Cardiac fibroblast (primary cell): ENCODE measurements at regions not wholly inside any gene's neighbourhood (a gene's known extent, or its start where the extent isn't known, plus 50 kb on each side); places are given as distances from the start of the nearest gene placed in this dataset.

Experiments
- DNase-seq, 2 donors: peaks; one replicate each; pipeline versions ENCODE4 v3.0.0 to v3.0.0-alpha.2; 2010; ENCODE audit warnings: low read depth in 2 of 2
- H3K4me3 ChIP-seq, 2 donors: replicated peaks in 1 of 2; 1 replicate in 1 of 2; 2 replicates in 1 of 2; pipeline ENCODE4 v1.5.1; 2011; ENCODE audit warnings: low read depth in 2 of 2, low read length in 2 of 2, mild to moderate bottlenecking in 2 of 2, moderate library complexity in 1 of 2
- TF ChIP-seq, protein P1 (sequence below): IDR thresholded peaks from one replicate; pipeline ENCODE4 v1.5.1; 2011; ENCODE audit warnings: low read depth, mild to moderate bottlenecking, low read length, inconsistent platforms

- TF ChIP-seq, protein P1, sequence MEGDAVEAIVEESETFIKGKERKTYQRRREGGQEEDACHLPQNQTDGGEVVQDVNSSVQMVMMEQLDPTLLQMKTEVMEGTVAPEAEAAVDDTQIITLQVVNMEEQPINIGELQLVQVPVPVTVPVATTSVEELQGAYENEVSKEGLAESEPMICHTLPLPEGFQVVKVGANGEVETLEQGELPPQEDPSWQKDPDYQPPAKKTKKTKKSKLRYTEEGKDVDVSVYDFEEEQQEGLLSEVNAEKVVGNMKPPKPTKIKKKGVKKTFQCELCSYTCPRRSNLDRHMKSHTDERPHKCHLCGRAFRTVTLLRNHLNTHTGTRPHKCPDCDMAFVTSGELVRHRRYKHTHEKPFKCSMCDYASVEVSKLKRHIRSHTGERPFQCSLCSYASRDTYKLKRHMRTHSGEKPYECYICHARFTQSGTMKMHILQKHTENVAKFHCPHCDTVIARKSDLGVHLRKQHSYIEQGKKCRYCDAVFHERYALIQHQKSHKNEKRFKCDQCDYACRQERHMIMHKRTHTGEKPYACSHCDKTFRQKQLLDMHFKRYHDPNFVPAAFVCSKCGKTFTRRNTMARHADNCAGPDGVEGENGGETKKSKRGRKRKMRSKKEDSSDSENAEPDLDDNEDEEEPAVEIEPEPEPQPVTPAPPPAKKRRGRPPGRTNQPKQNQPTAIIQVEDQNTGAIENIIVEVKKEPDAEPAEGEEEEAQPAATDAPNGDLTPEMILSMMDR = no peak
- no peak overlapping the region for H3K4me3 ChIP-seq
- peak; percentile 93 for DNase-seq
Measured at GRCh38 chr3:72123908-72124441, 339.0 kb upstream of the PROK2 start.

- no peak for DNase-seq
- TF ChIP-seq, protein P1 = no peak
- H3K4me3 ChIP-seq = no peak overlapping the region
Measured at GRCh38 chr3:72120806-72121778, 336.1 kb upstream of the PROK2 start.

GRCh38 chr3:72120039-72120438, 335.1 kb upstream of the PROK2 start:
- no peak overlapping the region for H3K4me3 ChIP-seq
- TF ChIP-seq, protein P1 = no peak
- no peak for DNase-seq

- no peak overlapping the region for H3K4me3 ChIP-seq
- TF ChIP-seq, protein P1 = no peak
- no peak for DNase-seq
Measured at GRCh38 chr3:72118628-72119027, 333.7 kb upstream of the PROK2 start.

- H3K4me3 ChIP-seq = no peak overlapping the region
- no peak for DNase-seq
- TF ChIP-seq, protein P1 = no peak
Measured at GRCh38 chr3:72116226-72116625, 331.3 kb upstream of the PROK2 start.

- TF ChIP-seq, protein P1 = no peak
- DNase-seq = no peak
- no peak overlapping the region for H3K4me3 ChIP-seq
Measured at GRCh38 chr3:72115307-72115706, 330.4 kb upstream of the PROK2 start.
